ENCODE measurements at regions not wholly inside any gene's neighbourhood (a gene's known extent, or its start where the extent isn't known, plus 50 kb on each side); places are given as distances from the start of the nearest gene placed in this dataset.

DNA sequence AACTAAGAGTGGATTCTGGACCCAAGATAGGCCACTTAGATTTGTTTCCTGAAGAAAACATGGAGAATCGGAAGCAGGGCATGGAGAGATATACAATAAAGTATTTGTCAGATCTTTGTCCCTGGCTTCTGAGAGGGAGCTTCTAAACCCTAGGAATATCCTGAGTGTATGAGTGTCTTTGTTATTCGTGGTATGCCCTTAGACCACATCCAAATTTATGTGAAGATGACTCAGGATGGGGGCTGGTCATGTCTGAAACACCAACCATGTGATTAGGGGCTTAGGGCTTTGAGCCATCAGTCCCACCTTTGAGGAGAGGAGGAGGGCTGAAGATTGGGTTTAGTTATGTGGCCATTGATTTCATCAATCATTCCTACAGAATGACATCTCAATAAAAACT, 69.7 kb upstream of the PLPP4 start:
- DNase-seq, result no peak

DNA sequence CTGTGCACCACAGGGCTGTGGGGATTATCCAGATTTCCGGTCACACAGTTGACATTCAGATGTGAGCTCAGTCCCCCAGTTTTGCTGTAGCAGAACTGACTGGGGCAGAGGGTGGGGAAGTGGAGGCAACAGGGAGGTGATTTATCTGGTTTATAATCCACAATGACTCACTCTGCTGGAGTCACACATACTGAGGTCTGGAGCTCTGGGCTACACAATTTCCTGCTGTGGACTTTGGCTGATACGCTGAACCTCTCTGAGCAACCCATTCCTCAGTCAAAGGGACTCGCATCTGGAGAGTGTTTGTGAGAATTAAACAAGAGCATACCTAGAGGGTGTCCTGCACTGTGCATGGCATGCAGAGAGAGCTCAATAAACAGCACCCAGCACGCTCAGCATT, 64.8 kb upstream of the PLPP4 start:
- DNase-seq, result no peak

DNA sequence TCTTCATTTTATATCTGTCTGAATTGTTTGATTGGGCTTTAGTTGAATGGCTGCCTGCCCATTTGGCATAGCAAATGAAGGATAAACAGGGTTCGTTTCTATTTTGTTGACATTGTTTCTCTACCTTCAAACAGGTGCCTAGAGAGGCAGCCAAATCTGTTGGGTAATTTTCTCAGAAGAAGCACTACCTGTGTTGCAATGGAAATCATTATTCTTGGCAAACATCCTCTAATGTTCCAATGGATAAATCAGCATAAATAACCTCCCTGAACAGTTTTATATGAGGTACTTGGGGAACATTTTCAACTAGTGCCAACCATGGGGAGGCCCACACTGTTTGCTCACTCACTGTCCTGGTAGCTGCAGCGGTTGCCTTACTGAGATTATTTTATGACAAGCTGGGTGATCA, 64.4 kb upstream of the PLPP4 start:
- no peak for DNase-seq

DNA sequence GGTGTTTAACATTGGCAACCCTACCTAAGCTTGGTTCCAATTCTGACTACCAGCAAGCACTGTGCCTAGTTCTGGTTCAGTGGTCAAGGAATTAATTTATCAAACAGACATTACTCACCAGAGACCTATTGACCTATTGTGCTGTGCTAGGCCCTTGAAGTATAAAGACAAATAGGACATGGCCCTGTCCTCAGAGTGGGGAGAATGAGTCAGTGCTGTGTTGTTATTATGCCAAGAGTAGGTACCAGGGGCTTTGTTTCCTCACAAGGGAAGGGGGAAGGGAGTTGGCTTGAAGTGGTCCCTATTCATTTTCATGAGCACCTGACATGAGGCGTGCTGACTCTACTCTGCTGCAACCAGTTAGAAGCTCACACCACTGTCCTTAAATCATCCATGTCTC, 62.6 kb upstream of the PLPP4 start:
- no peak for DNase-seq

DNA sequence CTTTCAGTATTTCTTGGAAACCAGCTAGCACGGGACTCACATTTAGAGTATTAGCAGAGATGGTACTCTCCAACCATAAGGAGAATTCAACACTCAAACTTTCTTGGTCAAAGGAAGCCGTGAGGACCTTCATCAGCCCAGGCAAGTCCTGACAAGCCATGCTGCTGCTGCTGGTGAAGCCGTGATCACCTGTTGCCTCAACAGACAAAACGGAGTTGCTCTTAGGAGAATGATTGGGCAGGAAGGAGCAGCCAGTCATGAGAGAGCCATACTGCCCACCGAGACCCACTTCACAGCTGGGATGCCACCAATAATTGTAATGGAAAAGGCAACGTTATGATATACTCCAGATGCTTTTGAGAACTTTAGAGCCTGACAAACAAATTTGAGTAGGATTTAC, 60.8 kb upstream of the PLPP4 start:
- no peak for DNase-seq

DNA sequence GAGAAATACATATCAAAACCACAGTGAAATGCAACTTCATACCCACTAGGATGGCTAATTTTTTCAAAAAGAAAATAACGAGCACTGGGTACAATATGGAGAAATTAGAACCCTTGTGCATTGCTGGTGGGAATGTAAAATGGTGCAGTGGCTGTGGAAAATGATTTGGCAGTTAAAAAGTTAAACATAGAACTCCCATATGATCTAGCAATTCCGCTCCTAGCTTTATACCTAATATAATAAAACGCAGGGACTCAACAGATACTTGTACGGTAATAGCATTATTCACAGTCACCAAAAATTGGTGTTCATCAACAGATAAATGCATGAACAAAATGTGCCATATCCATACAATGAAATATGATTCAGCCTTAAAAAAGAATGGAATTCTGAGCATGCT, 58.8 kb upstream of the PLPP4 start:
- no peak for DNase-seq

DNA sequence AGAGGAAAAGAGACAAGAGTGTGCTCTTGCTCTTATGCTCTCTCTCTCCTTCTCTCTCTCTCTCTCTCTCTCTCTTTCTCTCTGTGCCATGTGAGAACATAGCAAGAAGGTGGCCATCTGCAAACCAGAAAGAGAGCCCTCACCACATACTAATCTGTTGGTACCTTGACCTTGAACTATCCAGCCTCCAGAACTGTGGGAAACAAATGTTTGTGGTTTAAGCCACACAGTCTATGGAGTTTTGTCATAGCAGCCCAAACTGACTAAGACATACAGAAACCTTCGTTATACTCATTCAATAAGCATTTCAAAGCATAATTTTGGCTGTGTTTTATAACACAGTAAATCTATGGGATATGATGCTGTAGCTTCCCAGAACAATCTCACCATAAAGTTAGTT, 56.4 kb upstream of the PLPP4 start:
- no peak for DNase-seq

DNA sequence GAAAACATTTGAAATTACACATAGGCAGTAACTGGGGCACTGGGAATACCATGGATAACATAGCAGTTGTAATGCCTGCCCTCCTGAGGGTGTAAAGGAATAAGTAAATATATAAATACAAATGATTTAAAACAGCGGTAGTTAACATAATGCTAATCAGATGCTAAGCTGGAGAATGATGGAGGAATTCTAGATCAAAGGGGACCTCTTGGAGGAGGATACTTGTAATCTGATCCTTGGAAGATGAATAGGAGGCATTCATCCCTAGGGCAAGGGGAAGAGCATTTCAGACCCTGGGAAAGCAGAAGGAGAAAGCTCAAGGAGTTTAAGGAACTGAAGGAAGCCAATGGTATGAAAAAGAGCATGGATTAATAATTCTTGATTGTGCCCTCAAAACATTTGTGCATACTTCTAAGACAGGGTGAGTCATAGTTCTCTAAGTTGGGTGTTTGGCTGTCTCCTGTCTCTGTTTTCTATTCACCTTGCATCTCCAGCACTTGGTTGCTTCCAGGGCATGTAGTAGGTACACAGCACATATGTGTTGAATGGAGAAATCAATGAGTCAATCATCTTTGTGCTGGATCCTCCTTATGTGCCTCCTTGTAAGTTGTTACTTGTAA, 54.8 kb upstream of the PLPP4 start:
- DNase-seq, result no peak

DNA sequence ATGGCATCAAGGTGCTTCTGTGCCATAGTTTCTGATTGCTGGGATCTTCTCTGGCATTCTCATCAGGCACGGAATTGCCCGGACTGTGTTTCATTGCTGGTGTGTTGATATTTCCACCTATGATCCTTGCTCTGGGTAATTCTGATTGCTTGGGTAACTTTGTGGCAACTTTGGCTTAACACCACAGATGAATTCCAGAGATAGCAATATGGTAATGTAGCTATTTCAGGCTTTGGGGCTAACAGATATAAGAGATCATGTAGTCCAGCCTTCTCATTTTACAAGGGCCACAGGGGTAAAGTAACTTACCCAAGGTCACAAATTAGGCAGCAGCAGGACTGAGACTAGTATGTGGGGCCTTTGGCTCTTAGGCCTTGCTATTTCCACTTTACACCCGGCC, 53.9 kb upstream of the PLPP4 start:
- DNase-seq, result no peak

DNA sequence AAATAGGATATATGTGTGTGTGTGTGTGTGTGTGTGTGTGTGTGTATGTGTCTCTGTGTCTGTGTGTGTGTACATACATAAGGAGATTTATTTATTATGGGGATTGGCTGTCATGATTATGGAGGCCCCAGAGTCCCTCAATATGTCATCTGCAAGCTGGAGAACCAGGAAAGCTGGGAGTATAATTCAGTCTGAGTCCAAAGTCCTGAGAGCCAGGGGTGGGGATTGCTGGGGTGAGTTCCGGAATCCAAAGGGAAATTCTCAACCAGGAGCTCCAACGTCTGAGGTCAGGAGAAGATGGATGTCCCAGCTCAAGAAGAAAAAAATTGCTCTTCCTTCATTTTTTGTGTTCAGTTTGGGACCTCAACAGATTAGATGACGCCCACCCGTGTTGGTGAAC, 50.7 kb upstream of the PLPP4 start:
- no peak for DNase-seq

Measured in NK-92 treated with Interleukin-12 subunit alpha and Interleukin-12 subunit beta, amount 100 ng/mL, for 24 hours (cell line).